Activated CD4-positive, alpha-beta T cell treated with anti-CD3 and anti-CD28 coated beads, Interleukin-2, Interleukin-6, amounts not matched to agents 100 ng/mL and 50 ng/mL, durations not matched to agents 16 hours and 8 hours (primary cell): ENCODE measurements at regions not wholly inside any gene's neighbourhood (a gene's known extent, or its start where the extent isn't known, plus 50 kb on each side); places are given as distances from the start of the nearest gene placed in this dataset.

Experiments used
- DNase-seq: peaks from one replicate; pipeline ENCODE4 v3.0.0-alpha.2; 2020

DNA sequence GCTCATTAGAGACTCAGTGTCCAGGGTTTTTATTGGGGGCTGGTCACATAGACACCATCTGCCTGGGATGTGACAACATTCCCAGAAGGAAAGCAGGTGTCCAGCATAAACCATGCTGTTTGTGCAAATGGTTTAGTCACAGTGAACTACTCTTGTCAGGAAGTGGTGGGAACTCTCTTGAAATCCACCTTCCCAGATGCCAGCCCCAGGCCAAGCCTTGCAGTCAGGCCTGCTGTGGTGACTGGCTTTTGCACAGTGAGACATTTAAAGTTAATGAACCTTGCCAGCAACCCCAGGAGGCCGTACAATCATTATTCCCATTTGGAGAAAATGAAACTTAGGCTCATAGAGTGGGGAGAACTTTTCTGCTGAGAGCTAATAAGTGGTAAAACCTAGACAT is 242.5 kb upstream of the KCNG1 start:
- DNase-seq: no peak

DNA sequence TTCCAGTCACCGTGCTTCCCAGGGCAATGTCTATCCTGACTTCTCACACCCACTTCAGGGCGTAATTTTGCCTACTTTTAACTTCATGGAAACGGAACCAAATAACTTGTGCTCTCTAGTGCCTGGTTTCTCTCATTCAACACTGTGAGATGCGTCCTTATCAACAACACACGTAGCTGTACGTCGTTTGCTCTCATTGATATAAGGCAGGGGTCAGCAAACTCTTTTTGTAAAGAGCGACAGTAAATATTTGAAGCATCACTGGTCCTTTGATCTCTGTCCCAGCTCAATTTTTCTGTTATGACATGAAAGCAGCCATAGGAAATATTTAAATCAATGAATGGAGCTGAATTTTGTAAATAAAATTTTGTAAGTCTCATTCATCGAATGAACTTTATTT is 239.3 kb upstream of the KCNG1 start:
- no peak for DNase-seq

DNA sequence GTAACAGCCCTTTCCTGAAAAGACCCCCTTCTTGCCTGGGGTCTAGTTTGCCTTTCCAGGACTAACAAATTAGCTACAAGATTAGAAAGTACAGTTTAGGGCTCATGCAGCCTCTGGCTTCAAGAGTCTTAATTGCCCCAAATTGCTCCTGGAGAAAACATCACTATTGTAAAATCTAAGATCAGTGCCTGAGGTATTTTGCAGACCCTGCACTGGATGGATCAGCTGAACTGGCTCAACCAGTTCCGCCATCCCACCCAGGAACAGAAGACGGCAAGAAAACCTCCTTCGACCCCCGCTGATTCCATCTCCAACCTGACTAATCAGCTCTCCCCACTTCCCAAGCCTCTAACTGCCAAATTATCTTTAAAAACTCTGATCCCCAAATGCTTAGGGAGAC is 236.5 kb upstream of the KCNG1 start:
- no peak for DNase-seq

DNA sequence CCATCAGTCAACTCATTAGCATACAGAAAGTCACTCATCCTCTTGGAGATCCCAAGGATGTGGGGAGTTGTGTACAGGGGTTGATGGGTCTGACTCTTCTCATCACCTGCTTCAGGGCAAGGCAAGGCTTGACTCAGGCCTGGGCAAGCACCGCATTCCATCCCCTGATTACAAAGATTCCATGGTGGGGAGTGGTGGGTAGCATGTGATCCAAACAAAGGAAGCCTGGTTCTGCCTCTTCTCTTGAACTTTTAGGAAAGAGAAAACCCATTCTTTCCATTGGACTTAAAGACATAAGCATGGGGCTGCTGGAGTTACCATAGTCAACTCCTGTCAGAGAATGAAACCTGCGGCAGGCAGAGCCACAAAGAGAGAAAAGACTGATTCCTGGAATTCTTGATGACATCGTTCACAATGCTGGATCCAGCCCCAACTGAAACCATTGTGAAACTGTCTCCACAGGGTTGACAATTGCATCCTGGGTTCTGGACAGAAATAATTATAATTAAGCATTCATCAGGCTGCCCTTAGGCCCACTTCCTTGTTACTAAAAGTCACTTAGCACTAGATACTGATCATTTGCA is 235.8 kb upstream of the KCNG1 start:
- no peak for DNase-seq

DNA sequence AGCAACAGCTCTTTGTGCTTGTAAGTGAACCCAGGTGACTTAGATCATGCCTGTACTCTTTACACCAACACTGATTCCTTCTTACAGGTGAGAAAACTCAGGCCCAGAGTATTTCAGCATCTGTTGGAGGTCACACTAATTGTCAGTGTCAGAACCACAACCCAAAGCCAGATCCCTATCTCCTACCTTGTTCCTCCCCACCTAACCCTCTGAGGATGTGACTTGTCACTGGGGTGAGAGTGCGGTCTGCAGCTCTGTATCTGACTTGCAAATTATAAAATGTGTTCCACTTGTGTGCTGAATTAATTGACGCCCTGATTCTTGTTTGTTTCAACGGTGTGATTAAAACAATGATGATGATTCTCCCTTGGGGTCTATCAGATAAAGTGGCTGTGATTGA is 232.5 kb upstream of the KCNG1 start:
- no peak for DNase-seq

DNA sequence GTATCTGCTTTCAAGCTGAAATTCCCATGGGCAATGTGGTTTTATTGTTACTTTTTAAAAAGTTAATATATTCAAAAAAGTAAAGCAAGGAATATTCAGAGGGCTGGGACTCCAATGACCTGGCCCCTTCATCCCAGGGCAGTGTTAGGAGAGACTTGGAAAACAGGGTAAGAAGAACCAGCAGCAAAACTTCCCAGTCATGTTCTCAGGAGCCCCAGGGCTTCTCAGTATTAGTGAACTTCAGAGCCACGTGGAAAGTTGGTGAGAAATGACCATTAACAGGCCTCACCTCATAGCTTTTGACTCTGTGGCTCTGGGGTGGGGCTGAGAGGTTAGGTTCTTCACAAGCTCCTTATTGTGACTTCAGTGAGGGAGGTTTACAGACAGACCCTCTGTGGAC is 230.4 kb upstream of the KCNG1 start:
- no peak for DNase-seq

DNA sequence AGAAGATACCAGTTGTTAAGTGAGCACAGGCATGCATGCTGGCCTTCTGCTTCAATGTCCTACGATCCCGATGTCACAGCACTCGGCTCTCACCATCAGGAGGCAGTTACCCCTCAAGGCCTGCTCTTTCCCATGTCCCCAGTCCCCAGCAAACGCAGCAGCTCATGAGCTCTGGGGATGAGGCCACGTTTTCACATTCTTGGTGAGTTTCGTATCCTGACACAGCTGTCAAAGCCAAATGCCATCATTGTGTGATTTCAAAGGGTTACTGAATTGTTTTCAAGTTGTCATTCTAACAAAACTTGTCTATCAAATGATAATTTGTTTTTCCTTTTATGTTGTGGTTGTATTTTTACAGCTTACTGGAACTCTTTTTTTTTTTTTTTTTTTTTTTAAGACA is 226.9 kb upstream of the KCNG1 start:
- no peak for DNase-seq

DNA sequence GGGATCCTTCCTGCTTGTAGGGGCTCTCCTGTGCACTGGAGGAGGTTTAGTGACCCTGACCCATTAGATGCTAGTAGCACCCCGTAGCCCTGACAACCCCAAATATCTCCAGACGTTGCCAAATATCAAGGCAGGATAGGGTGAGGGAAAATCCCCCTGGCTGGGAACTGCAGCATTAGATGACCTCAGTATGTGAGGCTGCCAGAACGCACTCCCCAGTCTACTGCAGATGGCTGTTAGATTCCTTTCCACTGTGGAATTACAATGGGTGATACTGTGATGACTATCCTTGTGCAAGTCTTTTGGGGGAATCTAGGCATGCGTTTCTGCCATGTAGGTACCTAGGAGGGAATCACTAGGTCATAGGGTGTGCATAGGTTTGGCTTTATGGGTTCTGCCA is 226.3 kb upstream of the KCNG1 start:
- DNase-seq: no peak

DNA sequence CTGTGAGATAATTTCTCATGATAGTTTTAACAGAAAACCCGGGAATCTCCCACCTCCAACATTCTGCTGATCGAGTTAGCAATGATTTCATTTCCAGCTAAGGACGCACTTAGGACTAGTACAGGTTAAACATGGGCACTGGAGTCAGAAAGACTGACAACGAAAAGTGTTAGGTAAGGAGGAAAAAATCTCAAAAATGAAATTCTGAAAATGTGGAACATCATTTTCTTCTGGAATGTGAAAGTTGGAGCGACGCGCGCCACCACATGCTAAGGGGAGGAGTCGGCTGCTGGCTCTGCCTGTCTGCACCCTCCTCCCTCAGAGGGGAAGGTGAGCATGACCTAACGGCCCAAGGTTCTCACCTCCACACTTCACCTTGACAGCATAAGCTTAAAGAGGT is 221.6 kb upstream of the KCNG1 start:
- DNase-seq: no peak

DNA sequence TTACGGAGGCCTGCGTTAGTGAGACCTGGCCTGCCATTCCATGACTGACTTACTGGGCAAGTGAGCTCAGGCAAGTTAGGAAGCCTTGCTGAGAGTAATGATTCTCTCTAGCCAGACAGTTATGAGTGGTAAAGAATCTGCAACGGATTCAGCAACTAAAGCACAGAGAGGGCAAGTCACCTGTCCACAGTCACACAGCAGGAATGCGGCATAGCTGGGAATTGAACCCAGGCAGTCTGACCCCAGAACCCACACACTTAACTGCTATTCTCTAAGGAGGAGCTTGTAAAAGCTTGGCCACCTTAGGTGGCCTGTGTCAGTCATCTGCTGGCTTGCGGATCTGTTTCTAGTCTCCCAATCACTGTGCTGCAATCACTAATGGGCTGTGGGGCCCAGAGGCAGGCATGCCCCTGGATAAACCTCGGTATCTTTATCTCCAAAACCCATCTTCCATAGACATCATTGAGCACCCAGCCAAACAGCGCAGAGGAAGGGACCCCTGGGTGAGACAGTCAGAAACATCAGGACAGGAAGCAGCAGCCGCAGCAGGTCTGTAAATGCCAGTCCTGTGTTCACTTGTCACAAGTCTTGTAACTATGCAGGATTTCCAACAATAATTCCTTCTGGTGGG is 215.9 kb upstream of the KCNG1 start:
- DNase-seq: no peak

DNA sequence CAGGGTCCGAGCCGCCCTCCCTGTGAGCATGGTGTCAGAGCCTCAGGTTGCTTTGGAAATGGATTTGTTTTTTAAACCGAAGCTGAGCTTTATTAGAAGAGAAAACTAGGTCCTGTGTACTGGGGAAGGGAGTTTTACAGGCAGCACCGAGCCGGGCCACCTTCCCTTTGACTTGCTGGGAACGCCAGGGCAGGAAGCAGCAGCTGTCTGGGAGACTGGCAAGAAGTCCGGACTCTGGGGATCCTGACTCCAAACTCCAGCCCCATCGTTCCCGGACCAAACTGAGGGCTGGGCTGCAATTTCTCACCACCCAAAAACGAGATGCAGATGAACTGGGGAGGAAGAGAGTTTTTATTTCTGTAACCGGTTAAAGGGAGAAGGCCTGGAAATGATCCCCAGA is 214.9 kb upstream of the KCNG1 start:
- no peak for DNase-seq

DNA sequence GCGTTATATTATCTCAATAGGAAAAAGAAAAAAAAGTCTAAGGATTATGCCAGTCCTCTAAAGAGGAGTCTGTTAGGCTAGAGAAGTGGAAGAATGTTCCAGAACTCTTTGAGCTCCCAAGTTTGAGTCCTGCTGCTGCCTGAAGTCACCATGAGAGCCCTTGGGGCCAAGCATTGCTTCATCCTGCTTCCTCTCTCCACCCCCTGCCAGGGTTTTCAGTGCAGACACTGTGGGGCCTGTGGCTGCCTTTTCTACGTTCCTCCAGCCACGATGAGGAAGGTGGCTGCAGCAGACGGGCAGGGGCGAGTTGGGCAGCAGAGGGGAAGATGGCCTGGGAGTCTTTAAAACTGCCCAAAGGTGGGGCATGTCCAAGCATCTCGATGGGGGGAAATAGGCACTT is 214.4 kb upstream of the KCNG1 start:
- no peak for DNase-seq

DNA sequence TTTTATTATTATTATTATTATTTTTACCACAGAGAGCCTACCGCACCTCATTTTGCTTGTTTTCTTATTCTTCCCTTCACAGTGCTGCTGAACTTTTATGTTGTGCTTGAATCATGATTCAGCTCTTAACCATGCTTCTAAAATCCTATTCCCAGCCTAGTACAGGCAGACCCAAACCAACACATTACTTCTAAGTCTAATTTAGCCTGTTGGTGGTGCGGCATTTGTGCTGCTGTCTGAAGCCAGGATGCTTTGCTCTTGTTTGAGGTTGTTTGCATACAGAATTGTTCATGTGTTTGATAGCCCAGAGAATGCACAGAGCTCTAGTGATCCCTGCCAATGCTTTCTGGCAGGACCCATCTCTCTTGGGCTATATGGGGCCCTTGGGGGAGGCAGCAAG is 213.5 kb upstream of the KCNG1 start:
- no peak for DNase-seq

DNA sequence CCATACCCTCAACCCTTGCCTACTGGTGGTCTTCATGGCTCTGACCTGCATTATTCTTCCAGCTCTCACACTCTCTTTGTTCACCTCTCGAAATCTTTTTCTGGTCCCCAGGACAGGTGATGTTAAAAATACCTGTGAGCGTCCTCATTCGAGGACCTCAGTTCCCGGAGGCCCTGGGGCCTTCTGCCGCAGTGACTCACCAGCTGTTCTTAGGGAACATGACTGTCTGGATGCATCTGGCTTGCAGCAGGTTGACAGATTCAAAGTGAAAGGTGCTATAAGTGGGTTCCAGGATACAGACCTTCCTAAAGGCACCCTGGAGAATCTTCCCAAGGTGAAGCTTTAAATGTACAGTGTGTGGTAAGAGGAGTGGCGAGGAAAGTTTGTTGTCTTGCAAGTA is 210.4 kb upstream of the KCNG1 start:
- DNase-seq: no peak

DNA sequence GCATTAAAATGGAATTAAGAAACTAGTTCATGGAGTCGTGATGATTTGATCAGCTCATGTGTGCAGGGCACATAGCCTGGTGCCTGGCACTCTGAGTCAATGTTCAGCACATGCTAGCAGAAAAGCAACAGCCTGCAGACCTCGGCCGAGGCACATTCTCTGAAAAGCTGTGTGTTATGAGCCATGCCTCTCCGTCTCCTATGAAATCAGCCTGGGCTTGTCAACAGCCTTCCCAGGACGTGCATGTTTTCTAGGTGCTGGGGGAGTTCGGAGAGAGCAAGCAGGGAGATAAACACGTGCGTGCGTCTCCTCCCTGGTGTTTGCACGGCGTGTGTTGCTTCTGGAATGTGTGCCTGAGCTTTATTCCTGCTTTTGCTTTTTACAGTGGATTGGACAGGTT is 207.8 kb upstream of the KCNG1 start:
- DNase-seq: no peak

DNA sequence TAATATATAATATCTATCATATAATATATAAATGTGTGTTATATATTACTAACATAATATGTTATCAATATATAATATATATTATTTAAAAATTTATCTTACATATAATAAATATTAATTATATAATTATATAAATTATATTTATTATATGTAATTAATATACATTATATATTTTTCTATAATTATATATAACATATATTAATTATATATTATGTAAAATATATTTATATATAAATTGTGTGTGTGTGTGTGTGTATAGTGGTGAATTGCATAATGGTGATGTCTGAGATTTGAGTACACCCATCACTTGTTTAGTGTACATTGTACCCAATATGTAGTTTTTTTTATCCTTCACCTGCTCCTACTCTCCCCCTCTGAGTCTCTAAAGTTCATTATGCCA is 205.9 kb upstream of the KCNG1 start:
- no peak for DNase-seq

DNA sequence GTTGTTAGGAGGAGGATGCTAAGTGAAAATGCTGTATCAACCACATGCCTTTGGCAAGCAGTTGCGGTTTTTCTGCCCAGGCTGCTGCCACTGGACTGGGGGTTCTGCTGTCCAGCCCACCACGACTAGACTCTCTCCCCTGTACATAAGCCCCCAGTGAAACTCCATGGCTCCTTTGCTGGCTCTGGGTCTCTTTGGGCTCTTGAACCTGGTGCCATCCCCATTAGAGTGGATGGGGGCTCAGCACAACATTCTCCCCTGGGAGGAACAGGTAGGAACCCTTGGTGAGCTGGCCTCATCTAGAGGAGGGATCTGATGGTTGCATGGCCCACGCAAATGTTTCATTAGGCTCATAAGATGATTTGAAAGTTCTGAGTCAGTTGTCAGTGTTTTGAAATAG is 204.8 kb upstream of the KCNG1 start:
- no peak for DNase-seq

DNA sequence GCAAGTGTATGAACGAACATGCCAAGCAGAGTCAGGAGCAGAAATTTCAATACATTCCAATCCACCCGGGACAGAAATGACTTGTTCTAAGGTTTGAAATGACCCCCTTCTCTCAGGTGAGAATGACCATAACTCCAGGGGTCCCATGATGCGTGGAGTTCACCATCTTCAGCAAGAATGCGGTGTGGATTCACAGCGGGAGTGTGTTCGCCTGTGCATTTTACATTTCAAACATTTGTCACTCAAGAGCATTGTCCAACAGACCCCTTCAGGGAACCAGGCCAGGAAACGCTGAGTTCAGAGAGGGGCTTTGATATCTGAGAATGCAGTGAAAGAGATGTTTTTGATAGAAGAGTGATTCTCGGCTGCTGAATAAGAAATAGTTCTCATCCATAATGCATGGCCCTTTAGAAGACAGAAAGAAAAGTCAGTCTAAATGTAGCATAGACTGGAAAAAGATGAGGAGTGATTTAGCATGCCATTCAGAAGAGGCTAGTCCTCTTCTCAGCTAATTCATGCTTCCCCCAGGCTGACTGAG is 200.3 kb upstream of the KCNG1 start:
- DNase-seq: no peak

DNA sequence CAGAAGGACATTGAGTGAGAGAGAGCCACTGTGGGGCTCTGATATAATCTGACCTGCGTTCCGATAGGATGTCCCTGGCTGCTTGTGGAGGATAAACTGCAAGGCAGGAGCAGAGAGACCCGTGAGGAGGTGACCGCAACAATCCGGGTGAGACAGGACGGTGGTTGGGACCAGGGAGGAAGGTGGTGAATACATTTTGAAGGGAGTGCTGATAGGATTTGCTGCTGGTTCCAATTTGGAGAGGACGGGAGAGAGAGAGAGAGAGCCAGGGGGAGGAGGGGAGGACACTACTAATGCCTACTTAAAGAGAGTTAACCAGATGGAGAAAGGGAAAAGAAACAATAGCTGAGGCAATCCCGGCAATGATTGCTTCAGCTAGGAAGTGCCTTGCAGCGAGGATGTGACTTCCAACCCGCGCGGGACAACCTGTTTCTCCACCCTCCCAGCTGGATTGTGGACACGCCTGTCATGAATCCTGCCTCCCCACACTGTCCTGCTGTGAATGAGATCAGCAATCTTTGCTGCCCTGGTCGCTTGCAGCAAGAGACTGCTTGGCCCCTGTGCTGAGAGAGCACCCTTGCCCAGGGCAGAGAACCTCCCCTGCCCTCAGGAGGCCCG is 199.0 kb upstream of the KCNG1 start:
- DNase-seq: no peak

DNA sequence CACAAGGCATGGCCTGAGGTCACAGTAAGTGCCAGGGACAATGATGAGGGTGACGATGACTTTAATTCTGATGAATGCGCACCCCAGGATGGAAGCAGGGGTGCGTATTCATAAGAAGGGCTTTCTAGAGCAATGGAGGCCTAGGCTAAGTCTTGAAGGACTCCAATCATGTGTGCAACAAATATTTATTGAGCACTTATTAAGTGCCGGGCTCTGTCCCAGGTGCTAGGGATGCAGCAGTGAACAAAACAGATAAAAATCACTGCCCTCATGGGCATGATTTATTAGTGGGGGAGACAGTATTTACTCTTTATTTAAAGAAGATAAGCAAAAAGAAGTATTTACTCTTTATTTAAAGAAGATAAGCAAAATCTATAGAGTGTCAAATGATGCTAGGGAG is 198.2 kb upstream of the KCNG1 start:
- DNase-seq: no peak

DNA sequence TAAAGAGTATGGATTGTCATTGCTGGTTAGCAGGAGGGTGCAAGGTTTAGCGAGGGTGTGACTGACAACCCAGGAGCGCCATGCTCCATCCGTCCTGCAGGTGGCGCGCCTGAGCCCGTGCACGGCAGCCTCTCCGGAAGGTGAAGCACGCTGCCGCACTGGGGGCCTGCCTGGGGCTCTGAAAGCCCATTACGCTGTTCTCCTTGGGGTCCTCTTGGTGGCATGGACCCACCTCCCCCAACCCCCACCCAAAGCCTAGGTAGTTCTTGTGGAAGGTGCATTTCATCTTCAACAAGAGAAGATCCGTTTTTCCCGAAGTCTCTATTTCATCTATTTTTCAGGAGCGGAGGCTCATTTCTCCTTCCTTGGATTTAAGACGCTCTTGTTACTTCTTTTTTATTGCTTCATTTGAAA is 197.4 kb upstream of the KCNG1 start:
- DNase-seq: peak; percentile 71

DNA sequence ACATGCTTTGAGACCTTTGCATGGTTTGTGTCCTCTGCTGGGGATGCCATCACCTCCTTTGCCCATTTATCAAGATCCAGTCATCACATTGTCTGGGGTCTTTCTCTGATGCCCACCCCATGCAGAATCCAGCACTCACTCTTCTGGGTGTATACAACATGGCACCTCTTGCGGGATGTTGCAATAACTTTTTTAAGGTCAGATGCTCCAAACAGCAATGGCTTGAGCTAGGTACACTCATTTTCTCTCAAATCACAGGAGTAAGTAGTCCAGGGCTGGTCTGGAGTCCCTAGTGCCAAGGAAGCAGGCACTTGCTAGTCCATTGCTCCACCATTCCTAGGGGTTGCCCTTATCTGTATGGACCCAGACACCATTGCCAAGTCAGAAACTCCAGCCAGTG is 196.6 kb upstream of the KCNG1 start:
- DNase-seq: no peak

DNA sequence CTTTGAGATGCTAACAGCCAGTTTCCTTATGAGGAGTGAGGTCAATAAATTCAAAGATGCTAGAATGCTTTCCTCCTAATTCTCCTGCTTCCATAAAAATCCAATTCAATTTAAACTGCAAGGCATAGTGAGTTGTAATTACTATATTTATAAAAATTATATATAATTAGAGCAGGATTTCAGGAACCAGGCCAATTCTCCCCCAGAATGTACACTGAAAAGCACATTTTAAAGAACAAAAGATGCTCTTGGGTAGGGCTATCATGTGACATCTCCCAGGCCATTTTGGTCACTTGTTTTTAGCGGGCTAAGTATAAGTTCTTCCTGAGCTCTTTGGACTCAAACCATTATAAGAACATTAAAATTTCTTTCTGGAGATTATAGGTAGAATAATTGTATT is 195.7 kb upstream of the KCNG1 start:
- DNase-seq: no peak

DNA sequence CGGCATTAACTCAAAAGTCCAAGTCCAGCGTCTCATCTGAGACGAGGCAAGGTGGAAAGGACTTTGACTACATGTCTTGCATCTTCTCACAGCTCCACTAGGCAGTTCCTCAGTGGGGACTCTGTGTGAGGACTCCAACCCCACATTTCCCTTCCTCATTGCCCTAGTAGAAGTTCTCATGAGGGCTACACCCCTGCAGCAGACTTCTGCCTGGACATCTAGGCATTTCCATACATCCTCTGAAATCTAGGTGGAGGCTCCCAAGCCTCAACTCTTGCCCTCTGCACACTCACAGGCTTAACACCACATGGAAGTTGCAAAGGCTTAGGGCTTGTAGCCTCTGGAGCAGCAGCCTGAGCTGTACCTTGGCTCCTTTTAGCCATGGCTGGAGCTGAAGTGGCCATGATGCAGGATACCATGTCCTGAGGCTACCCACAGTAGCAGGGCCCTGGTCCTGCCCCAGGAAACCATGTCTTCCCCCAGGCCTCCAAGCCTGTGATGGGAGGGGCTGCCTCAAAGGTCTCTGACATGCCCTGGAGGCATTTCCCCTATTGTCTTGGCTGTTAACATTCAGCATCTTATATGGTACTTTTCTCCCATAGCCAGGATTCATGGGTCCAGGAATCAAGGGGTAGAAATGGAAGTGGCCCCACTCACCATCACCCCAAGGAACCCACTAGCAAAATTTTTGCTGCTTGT is 194.6 kb upstream of the KCNG1 start:
- no peak for DNase-seq
